Activated CD4-positive, alpha-beta T cell treated with anti-CD3 and anti-CD28 coated beads, Interleukin-2, amount 10 ng/mL, durations not matched to agents 7 days and 5 days (primary cell): ENCODE measurements at regions not wholly inside any gene's neighbourhood (a gene's known extent, or its start where the extent isn't known, plus 50 kb on each side); places are given as distances from the start of the nearest gene placed in this dataset.

Experiments used
- CTCF ChIA-PET: fragments of 350-600 bp; sonication (Branson Sonifier 250); formaldehyde crosslinking; loops from one replicate; lab custom pipeline; 2021; ENCODE audit warnings: antibody characterized with exemption; lab: Charles Lee
- POLR2A ChIA-PET: fragments of 350-600 bp; sonication (Branson Sonifier 250); formaldehyde crosslinking; loops from one replicate; lab custom pipeline; 2021; ENCODE audit warnings: antibody characterized with exemption; lab: Charles Lee
- DNase-seq: peaks from one replicate; pipeline ENCODE4 v3.0.0-alpha.2; 2020
- H3K27ac Mint-ChIP-seq: one replicate; pipeline ENCODE4 v1.8.0; 2021; ENCODE audit warnings: mild to moderate bottlenecking, moderate library complexity, mixed read lengths
- H3K27me3 Mint-ChIP-seq: one replicate; pipeline ENCODE4 v1.8.0; 2021; ENCODE audit warnings: mixed read lengths
- H3K36me3 Mint-ChIP-seq: one replicate; pipeline ENCODE4 v1.8.0; 2021; ENCODE audit warnings: low read depth, mixed read lengths
- H3K4me1 Mint-ChIP-seq: one replicate; pipeline ENCODE4 v1.8.0; 2021; ENCODE audit warnings: mixed read lengths
- H3K4me3 Mint-ChIP-seq: one replicate; pipeline ENCODE4 v1.8.0; 2021; ENCODE audit warnings: mild to moderate bottlenecking, moderate library complexity, mixed read lengths
- H3K9me3 Mint-ChIP-seq: one replicate; pipeline ENCODE4 v1.8.0; 2021; ENCODE audit warnings: mixed read lengths

- POLR2A ChIA-PET, result no interaction called here
- peaks cover 15% of the 10 kb centered on the region for H3K4me1 Mint-ChIP-seq
- DNase-seq, result no peak
Observed at GRCh38 chr21:17903029-17903806, 84.1 kb upstream of the C21orf91 start.

GRCh38 chr21:17901458-17902079, 82.4 kb upstream of the C21orf91 start:
- Mint-ChIP-seq H3K9me3 (peaks cover 28% of the 10 kb centered on the region), H3K4me3 (no peak overlapping the region), H3K36me3 (peaks cover 9% of the 10 kb centered on the region), H3K27ac (no peak overlapping the region), H3K27me3 (no peaks in the 10 kb centered on the region), H3K4me1 (peaks cover 29% of the 10 kb centered on the region)
- DNase-seq, result no peak
- ChIA-PET CTCF (interaction anchor here (1.2 to 1.7 kb wide), 2 partner anchors 23 to 219 kb away, joined by 3 read pairs; no protein-coding TSS in a partner anchor), POLR2A (no interaction called here)

More at GRCh38 chr21:17903029-17903806, 84.1 kb upstream of the C21orf91 start:
- Mint-ChIP-seq H3K27me3 (no peaks in the 10 kb centered on the region), H3K27ac (no peak overlapping the region), H3K36me3 (peaks cover 2% of the 10 kb centered on the region), H3K9me3 (peaks cover 16% of the 10 kb centered on the region), H3K4me3 (no peak overlapping the region)
- CTCF ChIA-PET, result interaction anchor here (1.0 to 1.5 kb wide), 3 partner anchors 21 to 229 kb away, joined by 3 to 7 read pairs (median 7); no protein-coding TSS in a partner anchor

GRCh38 chr21:17900990-17901385, 81.8 kb upstream of the C21orf91 start:
- DNase-seq, result no peak
- CTCF ChIA-PET, result interaction anchor here (1.2 to 1.7 kb wide), 2 partner anchors 24 to 218 kb away, joined by 3 read pairs; no protein-coding TSS in a partner anchor
- POLR2A ChIA-PET, result no interaction called here
- H3K27me3 Mint-ChIP-seq, result no peaks in the 10 kb centered on the region
- peaks cover 31% of the 10 kb centered on the region for H3K9me3 Mint-ChIP-seq
- H3K4me1 Mint-ChIP-seq, result peaks cover 29% of the 10 kb centered on the region
- H3K27ac Mint-ChIP-seq, result no peak overlapping the region
- H3K4me3 Mint-ChIP-seq, result no peak overlapping the region
- H3K36me3 Mint-ChIP-seq, result peaks cover 12% of the 10 kb centered on the region

- no peak for DNase-seq
- no peak overlapping the region for H3K4me3 Mint-ChIP-seq
- no peaks in the 10 kb centered on the region for H3K27me3 Mint-ChIP-seq
- peaks cover 31% of the 10 kb centered on the region for H3K9me3 Mint-ChIP-seq
- CTCF ChIA-PET, result interaction anchor here (1.2 to 1.7 kb wide), 2 partner anchors 24 to 217 kb away, joined by 3 read pairs; no protein-coding TSS in a partner anchor
- peaks cover 29% of the 10 kb centered on the region for H3K4me1 Mint-ChIP-seq
- POLR2A ChIA-PET, result no interaction called here
- H3K27ac Mint-ChIP-seq, result no peak overlapping the region
- H3K36me3 Mint-ChIP-seq, result peaks cover 12% of the 10 kb centered on the region
Observed at GRCh38 chr21:17900281-17900989, 81.3 kb upstream of the C21orf91 start.

- DNase-seq, result no peak
- H3K9me3 Mint-ChIP-seq, result no peaks in the 10 kb centered on the region
- ChIA-PET CTCF (no interaction called here), POLR2A (no interaction called here)
- H3K4me3 Mint-ChIP-seq, result no peak overlapping the region
- no peak overlapping the region for H3K27ac Mint-ChIP-seq
- no peaks in the 10 kb centered on the region for H3K4me1 Mint-ChIP-seq
- peaks cover 6% of the 10 kb centered on the region for H3K27me3 Mint-ChIP-seq
- H3K36me3 Mint-ChIP-seq, result no peaks in the 10 kb centered on the region
Observed at GRCh38 chr21:17889171-17889570, 70.0 kb upstream of the C21orf91 start.

GRCh38 chr21:17869115-17869514, 50.0 kb upstream of the C21orf91 start:
- H3K27ac Mint-ChIP-seq, result no peak overlapping the region
- POLR2A ChIA-PET, result no interaction called here

More at GRCh38 chr21:17869115-17869514, 50.0 kb upstream of the C21orf91 start:
- Mint-ChIP-seq H3K4me1 (no peaks in the 10 kb centered on the region), H3K9me3 (peaks cover 6% of the 10 kb centered on the region), H3K36me3 (no peaks in the 10 kb centered on the region), H3K4me3 (no peak overlapping the region), H3K27me3 (no peaks in the 10 kb centered on the region)
- CTCF ChIA-PET, result no interaction called here
- no peak for DNase-seq
